ENCODE measurements at regions not wholly inside any gene's neighbourhood (a gene's known extent, or its start where the extent isn't known, plus 50 kb on each side); places are given as distances from the start of the nearest gene placed in this dataset.

GRCh38 chr1:182309631-182310351, 81.8 kb downstream of the GLUL start:
- ATAC-seq (no peak), DNase-seq (ENCODE audit: low read depth, low spot score) (no peak)
- Histone ChIP-seq H3K9ac (ENCODE audit: low read length) (no peak overlapping the region), H3K9me2 (ENCODE audit: insufficient read depth) (no peaks in the 10 kb centered on the region), H3K79me2 (ENCODE audit: insufficient read depth, low read length) (no peaks in the 10 kb centered on the region), H3K4me2 (ENCODE audit: low read length) (no peak overlapping the region; the same call in 1 of the 2 replicates), H4K20me1 (ENCODE audit: insufficient read depth) (no peaks in the 10 kb centered on the region), H3K4me1 (ENCODE audit: control insufficient read depth in 1 of 2, insufficient read depth in 2 of 2, low read length in 2 of 2) (peaks cover 0 to 7% of the 10 kb centered on the region in 2 experiments; a peak in 1 of 4 replicates), H3K36me3 (ENCODE audit: control insufficient read depth in 1 of 2, insufficient read depth in 2 of 2, low read length in 2 of 2) (no peaks in the 10 kb centered on the region), H3K27me3 (ENCODE audit: insufficient read depth, low read length) (no peaks in the 10 kb centered on the region), H2AFZ (ENCODE audit: low read depth, low read length, poor library complexity, severe bottlenecking) (no peak overlapping the region), H3K4me3 (replicated peaks in 1 of 2; ENCODE audit: low read depth in 1 of 2, low read length in 2 of 2) (no peak overlapping the region), H3K9me3 (ENCODE audit: control insufficient read depth in 1 of 2, insufficient read depth in 1 of 2, low read depth in 1 of 2, low read length in 2 of 2) (no peaks in the 10 kb centered on the region), H3K27ac (ENCODE audit: low read depth, low read length) (no peak overlapping the region)
- BruUV-seq (replicated peaks) = no TSS peak
- ChIA-PET POLR2A (no interaction called here), RAD21 (ENCODE audit: low non-redundant PET in 1 of 2, low total read pairs in 2 of 2, uncharacterized antibody in 2 of 2, unreplicated experiment in 2 of 2) (no interaction called here), CTCF (no interaction called here)
- no peak for TF ChIP-seq POLR2AphosphoS5 (IDR thresholded peaks at IDR 0.05; ENCODE audit: low read depth, low read length)
- TF ChIP-seq JUND (IDR thresholded peaks at IDR 0.05) = no peak
- no peak for TF ChIP-seq MAX (IDR thresholded peaks at IDR 0.05)
- no peak for TF ChIP-seq EZH2 (IDR thresholded peaks at IDR 0.05)
- TF ChIP-seq REST (IDR thresholded peaks at IDR 0.05; ENCODE audit: low read depth) = no peak
- no peak for TF ChIP-seq CBX3 (IDR thresholded peaks at IDR 0.05; ENCODE audit: low read depth)
- no peak for TF ChIP-seq ZFX (IDR thresholded peaks at IDR 0.05)
- TF ChIP-seq EZH2phosphoT487 (IDR thresholded peaks at IDR 0.05; ENCODE audit: borderline replicate concordance) = no peak
- TF ChIP-seq, protein P1, sequence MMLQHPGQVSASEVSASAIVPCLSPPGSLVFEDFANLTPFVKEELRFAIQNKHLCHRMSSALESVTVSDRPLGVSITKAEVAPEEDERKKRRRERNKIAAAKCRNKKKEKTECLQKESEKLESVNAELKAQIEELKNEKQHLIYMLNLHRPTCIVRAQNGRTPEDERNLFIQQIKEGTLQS (IDR thresholded peaks at IDR 0.05) = no peak
- no peak for TF ChIP-seq YY1 (IDR thresholded peaks at IDR 0.05; ENCODE audit: extremely low read depth, insufficient replicate concordance, low read depth, low read length)
- TF ChIP-seq ELF1 (IDR thresholded peaks at IDR 0.05; ENCODE audit: borderline replicate concordance, low read depth) = no peak
- no peak for TF ChIP-seq SRF (IDR thresholded peaks at IDR 0.05; ENCODE audit: low read depth)
- no peak for TF ChIP-seq FOSL1 (IDR thresholded peaks at IDR 0.05; ENCODE audit: low read depth)
- no peak for TF ChIP-seq CEBPB (IDR thresholded peaks at IDR 0.05; ENCODE audit: low read depth)
- intact Hi-C loops (cut with micrococcal nuclease) = no loop called here

Measured in HCT116 (cell line).